Loucy (cell line): ENCODE measurements at regions not wholly inside any gene's neighbourhood (a gene's known extent, or its start where the extent isn't known, plus 50 kb on each side); places are given as distances from the start of the nearest gene placed in this dataset.

Experiments
- EZH2phosphoT487 ChIP-seq: fragments of 200-600 bp; IDR thresholded peaks from 2 replicates; pipeline ENCODE4 v1.6.1; 2018; ENCODE audit warnings: antibody characterized with exemption, mild to moderate bottlenecking, moderate library complexity, borderline replicate concordance
- TF ChIP-seq, protein P1 (sequence below): fragments of 200-600 bp; sonication (generic); conservative IDR thresholded peaks from 2 replicates; pipeline ENCODE4 v1.5.1; 2014; ENCODE audit warnings: mild to moderate bottlenecking, antibody characterized with exemption, low read length

DNA sequence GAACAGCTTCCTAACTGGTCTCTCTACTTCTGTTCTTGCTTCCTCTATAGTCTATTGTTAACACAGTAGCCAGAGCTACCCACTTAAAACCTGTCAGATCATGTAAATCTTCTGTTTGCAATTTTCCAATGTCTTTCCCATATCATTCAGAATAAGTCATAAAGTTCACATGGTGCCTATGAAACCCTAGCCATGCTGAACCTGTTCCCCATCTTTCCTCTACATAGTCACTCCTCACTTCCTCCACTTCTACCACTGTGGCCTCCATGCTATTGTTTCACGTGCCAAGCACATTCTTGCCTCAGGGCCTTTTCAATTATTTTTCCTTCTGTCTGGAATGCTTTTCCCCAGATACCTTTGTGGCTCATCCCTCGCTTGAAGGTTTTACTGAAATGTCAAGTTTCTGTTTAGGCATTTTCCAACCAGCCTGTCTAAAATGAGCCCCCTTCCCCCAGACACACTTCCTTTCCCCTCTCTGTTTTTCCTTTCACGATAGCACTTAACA, 132.1 kb downstream of the DYRK2 start:
- TF ChIP-seq, protein P1, sequence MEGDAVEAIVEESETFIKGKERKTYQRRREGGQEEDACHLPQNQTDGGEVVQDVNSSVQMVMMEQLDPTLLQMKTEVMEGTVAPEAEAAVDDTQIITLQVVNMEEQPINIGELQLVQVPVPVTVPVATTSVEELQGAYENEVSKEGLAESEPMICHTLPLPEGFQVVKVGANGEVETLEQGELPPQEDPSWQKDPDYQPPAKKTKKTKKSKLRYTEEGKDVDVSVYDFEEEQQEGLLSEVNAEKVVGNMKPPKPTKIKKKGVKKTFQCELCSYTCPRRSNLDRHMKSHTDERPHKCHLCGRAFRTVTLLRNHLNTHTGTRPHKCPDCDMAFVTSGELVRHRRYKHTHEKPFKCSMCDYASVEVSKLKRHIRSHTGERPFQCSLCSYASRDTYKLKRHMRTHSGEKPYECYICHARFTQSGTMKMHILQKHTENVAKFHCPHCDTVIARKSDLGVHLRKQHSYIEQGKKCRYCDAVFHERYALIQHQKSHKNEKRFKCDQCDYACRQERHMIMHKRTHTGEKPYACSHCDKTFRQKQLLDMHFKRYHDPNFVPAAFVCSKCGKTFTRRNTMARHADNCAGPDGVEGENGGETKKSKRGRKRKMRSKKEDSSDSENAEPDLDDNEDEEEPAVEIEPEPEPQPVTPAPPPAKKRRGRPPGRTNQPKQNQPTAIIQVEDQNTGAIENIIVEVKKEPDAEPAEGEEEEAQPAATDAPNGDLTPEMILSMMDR, result no peak
- TF ChIP-seq EZH2phosphoT487, result no peak
